Osteoblast (primary cell): ENCODE measurements at regions not wholly inside any gene's neighbourhood (a gene's known extent, or its start where the extent isn't known, plus 50 kb on each side); places are given as distances from the start of the nearest gene placed in this dataset.

Source experiments
- DNase-seq: peaks from one replicate; pipeline ENCODE4 v3.0.0; 2011; ENCODE audit warnings: low spot score, mixed read lengths; ENCODE audit not compliant: insufficient read length; ENCODE audit errors: missing footprints
- H2AFZ ChIP-seq: 2 replicates; pipeline ENCODE4 v1.6.0; 2011; ENCODE audit warnings: mild to moderate bottlenecking, low read length
- H3K27ac ChIP-seq: 2 replicates; pipeline ENCODE4 v1.5.1; 2011; ENCODE audit warnings: mild to moderate bottlenecking, low read depth, low read length, moderate library complexity
- H3K27me3 ChIP-seq: 2 replicates; pipeline ENCODE4 v1.6.0; 2012; ENCODE audit warnings: mild to moderate bottlenecking, control low read depth, inconsistent platforms, low read length, moderate library complexity; ENCODE audit not compliant: insufficient read depth
- H3K36me3 ChIP-seq: 2 replicates; pipeline ENCODE4 v1.5.1; 2011; ENCODE audit warnings: mild to moderate bottlenecking, low read length, control low read depth, moderate library complexity; ENCODE audit not compliant: insufficient read depth
- H3K4me1 ChIP-seq: 2 replicates; pipeline ENCODE4 v1.5.1; 2011; ENCODE audit warnings: mild to moderate bottlenecking, low read length, control low read depth, moderate library complexity; ENCODE audit not compliant: insufficient read depth
- H3K4me2 ChIP-seq: 2 replicates; pipeline ENCODE4 v1.6.0; 2011; ENCODE audit warnings: mild to moderate bottlenecking, low read length; ENCODE audit not compliant: insufficient read depth
- H3K4me3 ChIP-seq: fragments of 200-600 bp; sonication (generic); 3 replicates; pipeline ENCODE4 v1.5.1; 2012; ENCODE audit warnings: mild to moderate bottlenecking, low read length, inconsistent platforms; ENCODE audit not compliant: insufficient read depth
- H3K79me2 ChIP-seq: 2 replicates; pipeline ENCODE4 v1.6.0; 2012; ENCODE audit warnings: mild to moderate bottlenecking, low read length, control low read depth, inconsistent platforms; ENCODE audit not compliant: insufficient read depth
- H3K9me3 ChIP-seq: 2 replicates; pipeline ENCODE4 v1.5.1; 2011; ENCODE audit warnings: low read depth, low read length, control low read depth
- H4K20me1 ChIP-seq: 2 replicates; pipeline ENCODE4 v1.6.0; 2012; ENCODE audit warnings: mild to moderate bottlenecking, low read length, control low read depth; ENCODE audit not compliant: insufficient read depth
- TF ChIP-seq, protein P1 (sequence below): IDR thresholded peaks from 2 replicates; pipeline ENCODE4 v1.5.1; 2011; ENCODE audit warnings: mild to moderate bottlenecking, low read depth, low read length, moderate library complexity; ENCODE audit errors: extremely low read depth

- H2AFZ ChIP-seq = no peak overlapping the region
- H4K20me1 ChIP-seq = no peaks in the 10 kb centered on the region
- TF ChIP-seq, protein P1, sequence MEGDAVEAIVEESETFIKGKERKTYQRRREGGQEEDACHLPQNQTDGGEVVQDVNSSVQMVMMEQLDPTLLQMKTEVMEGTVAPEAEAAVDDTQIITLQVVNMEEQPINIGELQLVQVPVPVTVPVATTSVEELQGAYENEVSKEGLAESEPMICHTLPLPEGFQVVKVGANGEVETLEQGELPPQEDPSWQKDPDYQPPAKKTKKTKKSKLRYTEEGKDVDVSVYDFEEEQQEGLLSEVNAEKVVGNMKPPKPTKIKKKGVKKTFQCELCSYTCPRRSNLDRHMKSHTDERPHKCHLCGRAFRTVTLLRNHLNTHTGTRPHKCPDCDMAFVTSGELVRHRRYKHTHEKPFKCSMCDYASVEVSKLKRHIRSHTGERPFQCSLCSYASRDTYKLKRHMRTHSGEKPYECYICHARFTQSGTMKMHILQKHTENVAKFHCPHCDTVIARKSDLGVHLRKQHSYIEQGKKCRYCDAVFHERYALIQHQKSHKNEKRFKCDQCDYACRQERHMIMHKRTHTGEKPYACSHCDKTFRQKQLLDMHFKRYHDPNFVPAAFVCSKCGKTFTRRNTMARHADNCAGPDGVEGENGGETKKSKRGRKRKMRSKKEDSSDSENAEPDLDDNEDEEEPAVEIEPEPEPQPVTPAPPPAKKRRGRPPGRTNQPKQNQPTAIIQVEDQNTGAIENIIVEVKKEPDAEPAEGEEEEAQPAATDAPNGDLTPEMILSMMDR = no peak
- H3K4me2 ChIP-seq = no peak overlapping the region
- DNase-seq = no peak
- H3K9me3 ChIP-seq = no peaks in the 10 kb centered on the region
- no peaks in the 10 kb centered on the region for H3K4me1 ChIP-seq
- no peak overlapping the region for H3K4me3 ChIP-seq
- H3K36me3 ChIP-seq = no peaks in the 10 kb centered on the region
- no peaks in the 10 kb centered on the region for H3K27me3 ChIP-seq
- H3K27ac ChIP-seq = no peak overlapping the region
- H3K79me2 ChIP-seq = no peaks in the 10 kb centered on the region
Observed at GRCh38 chr2:30334762-30335363, 103.5 kb downstream of the LBH start.

DNA sequence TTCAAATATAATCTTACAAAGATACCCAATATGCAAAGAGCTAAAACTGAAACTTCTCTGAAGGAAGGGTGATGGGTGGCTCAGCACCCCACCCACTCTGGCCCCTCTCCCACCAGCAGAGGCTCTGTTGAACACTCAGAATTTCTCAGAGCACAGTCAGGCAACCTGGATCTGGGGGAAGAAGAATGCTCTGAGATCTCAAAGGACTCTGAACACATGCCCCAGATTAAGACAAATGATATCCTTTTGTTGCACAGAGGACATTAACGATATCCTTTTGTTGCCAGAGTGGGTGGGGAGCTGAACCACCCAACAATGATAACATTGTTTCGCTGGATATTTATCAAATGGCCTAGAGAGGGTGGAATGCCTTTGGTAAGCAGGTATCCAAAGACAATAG lies 104.8 kb downstream of the LBH start:
- no peaks in the 10 kb centered on the region for H3K4me1 ChIP-seq
- H3K36me3 ChIP-seq = no peaks in the 10 kb centered on the region
- H4K20me1 ChIP-seq = no peaks in the 10 kb centered on the region
- no peaks in the 10 kb centered on the region for H3K79me2 ChIP-seq
- TF ChIP-seq, protein P1 = no peak
- H3K4me3 ChIP-seq = no peak overlapping the region
- no peaks in the 10 kb centered on the region for H3K27me3 ChIP-seq
- H3K9me3 ChIP-seq = no peaks in the 10 kb centered on the region
- no peak overlapping the region for H2AFZ ChIP-seq
- H3K4me2 ChIP-seq = no peak overlapping the region
- no peak for DNase-seq
- no peak overlapping the region for H3K27ac ChIP-seq

- peak overlapping the region; percentile 16 for H2AFZ ChIP-seq
- no peaks in the 10 kb centered on the region for H3K27me3 ChIP-seq
- H3K4me1 ChIP-seq = no peaks in the 10 kb centered on the region
- no peak overlapping the region for H3K4me3 ChIP-seq
- TF ChIP-seq, protein P1 = no peak
- no peaks in the 10 kb centered on the region for H4K20me1 ChIP-seq
- no peak overlapping the region for H3K27ac ChIP-seq
- H3K4me2 ChIP-seq = no peak overlapping the region
- no peaks in the 10 kb centered on the region for H3K9me3 ChIP-seq
- no peaks in the 10 kb centered on the region for H3K79me2 ChIP-seq
- no peak for DNase-seq
- H3K36me3 ChIP-seq = no peaks in the 10 kb centered on the region
Observed at GRCh38 chr2:30336978-30337841, 105.9 kb downstream of the LBH start.

DNA sequence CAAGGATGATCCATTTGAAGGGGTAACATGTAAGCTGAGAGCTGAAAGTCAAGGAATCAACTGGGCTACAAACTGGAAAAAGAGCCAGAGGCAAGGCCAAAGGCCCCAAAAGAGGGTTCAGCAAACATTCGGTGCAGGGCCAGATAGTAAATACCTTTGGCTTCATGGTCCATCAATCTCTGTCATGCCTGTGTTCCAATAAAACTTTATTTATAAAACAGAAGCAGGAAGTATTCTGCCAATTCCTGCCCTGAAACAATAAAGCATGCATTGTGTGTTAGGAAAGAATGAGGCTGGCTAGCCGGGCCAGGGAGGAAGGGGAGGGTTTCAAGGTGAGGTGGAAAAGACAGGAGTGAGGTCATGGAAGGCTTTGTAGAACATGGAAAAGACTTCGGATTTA lies 107.1 kb downstream of the LBH start:
- TF ChIP-seq, protein P1 = no peak

More for the DNA sequence above, 107.1 kb downstream of the LBH start:
- Histone ChIP-seq H3K36me3 (no peaks in the 10 kb centered on the region), H3K4me3 (no peak overlapping the region), H3K4me1 (no peaks in the 10 kb centered on the region), H3K27ac (no peak overlapping the region), H4K20me1 (no peaks in the 10 kb centered on the region), H3K4me2 (no peak overlapping the region), H2AFZ (no peak overlapping the region), H3K27me3 (no peaks in the 10 kb centered on the region), H3K79me2 (no peaks in the 10 kb centered on the region), H3K9me3 (no peaks in the 10 kb centered on the region)
- DNase-seq = no peak
